CD4-positive, CD25-positive, alpha-beta regulatory T cell (primary cell): ENCODE measurements at regions not wholly inside any gene's neighbourhood (a gene's known extent, or its start where the extent isn't known, plus 50 kb on each side); places are given as distances from the start of the nearest gene placed in this dataset.
A peak's percentile ranks its signal among the peaks of the same experiment; 100 is the strongest.
"Not testable (repeated sequence)": the region's sequence is repeated elsewhere in the genome, so short reads cannot be mapped to it uniquely, and the experiment has no call there.

Experiments
- ATAC-seq, 2 donors: fragments of 150-1000 bp; cut with Tn5 transposase; one replicate each; pipeline ENCODE4 v1.10.0; 2021; ENCODE audit warnings: low read depth in 2 of 2, moderate number of reproducible peaks in 2 of 2, moderate library complexity in 1 of 2
- DNase-seq, 3 donors: peaks; one replicate each; pipeline versions ENCODE4 v3.0.0 to v3.0.0-alpha.2; 2012 to 2022; ENCODE audit warnings: mixed read lengths in 1 of 3
- H3K27ac ChIP-seq: one replicate; pipeline ENCODE4 v1.7.0; 2013; ENCODE audit warnings: mild to moderate bottlenecking, low read length; ENCODE audit not compliant: insufficient read depth, poor library complexity, severe bottlenecking
- H3K27me3 ChIP-seq: one replicate; pipeline ENCODE4 v1.7.0; 2013; ENCODE audit warnings: low read length; ENCODE audit not compliant: control insufficient read depth, insufficient read depth
- H3K36me3 ChIP-seq: one replicate; pipeline ENCODE4 v1.7.0; 2013; ENCODE audit warnings: mild to moderate bottlenecking, low read length, moderate library complexity; ENCODE audit not compliant: control insufficient read depth, insufficient read depth
- H3K4me1 ChIP-seq: 2 replicates; pipeline ENCODE4 v1.7.0; 2013; ENCODE audit warnings: mild to moderate bottlenecking, low read length; ENCODE audit not compliant: insufficient read depth, control insufficient read depth, poor library complexity, severe bottlenecking
- H3K4me3 ChIP-seq: one replicate; pipeline ENCODE4 v1.7.0; 2013; ENCODE audit warnings: low read depth, mild to moderate bottlenecking, low read length, moderate library complexity
- H3K9me3 ChIP-seq, 2 experiments: 1 replicate in 1 of 2; 2 replicates in 1 of 2; pipeline ENCODE4 v1.7.0; 2013; ENCODE audit warnings: low read length in 2 of 2, mild to moderate bottlenecking in 1 of 2, moderate library complexity in 1 of 2; ENCODE audit not compliant: control insufficient read depth in 2 of 2
- H3K27ac Mint-ChIP-seq, 3 donors: one replicate each; pipeline ENCODE4 v1.8.0; 2020 to 2022; ENCODE audit warnings: mild to moderate bottlenecking in 3 of 3, mixed read lengths in 3 of 3, moderate library complexity in 2 of 3
- H3K27me3 Mint-ChIP-seq: one replicate; pipeline ENCODE4 v1.8.0; 2022; ENCODE audit warnings: mild to moderate bottlenecking, mixed read lengths
- H3K36me3 Mint-ChIP-seq: one replicate; pipeline ENCODE4 v1.8.0; 2020; ENCODE audit warnings: mixed read lengths
- H3K4me1 Mint-ChIP-seq, 4 donors: one replicate each; pipeline ENCODE4 v1.8.0; 2020 to 2022; ENCODE audit warnings: mixed read lengths in 4 of 4, mild to moderate bottlenecking in 1 of 4
- H3K4me3 Mint-ChIP-seq, 4 donors: one replicate each; pipeline ENCODE4 v1.8.0; 2020 to 2022; ENCODE audit warnings: mild to moderate bottlenecking in 4 of 4, mixed read lengths in 4 of 4, moderate library complexity in 3 of 4
- H3K9me3 Mint-ChIP-seq, 7 donors: one replicate each; pipeline ENCODE4 v1.8.0; 2020 to 2022; ENCODE audit warnings: mixed read lengths in 7 of 7, mild to moderate bottlenecking in 3 of 7, moderate library complexity in 2 of 7

- no peaks in the 10 kb centered on the region for H3K27me3 ChIP-seq
- H3K27ac ChIP-seq, result no peak overlapping the region
- H3K4me3 ChIP-seq, result no peak overlapping the region
- DNase-seq, result no peak
- ATAC-seq, result no peak
- H3K4me3 Mint-ChIP-seq, result no peak overlapping the region
- peaks cover 0 to 7% (median 2%) of the 10 kb centered on the region in 4 donors for H3K4me1 Mint-ChIP-seq
- no peaks in the 10 kb centered on the region for H3K4me1 ChIP-seq
- peaks cover 20% of the 10 kb centered on the region for H3K27me3 Mint-ChIP-seq
- H3K9me3 ChIP-seq, result no peaks in the 10 kb centered on the region
- no peaks in the 10 kb centered on the region for H3K36me3 ChIP-seq
- H3K9me3 Mint-ChIP-seq, result no peaks in the 10 kb centered on the region
- H3K36me3 Mint-ChIP-seq, result no peaks in the 10 kb centered on the region
- H3K27ac Mint-ChIP-seq, result peak overlapping the region in 1 of 3 donors; percentile 7
Observed at GRCh38 chr17:37820995-37821713, 76.3 kb upstream of the HNF1B start.

GRCh38 chr17:37820313-37820994 is 75.6 kb upstream of the HNF1B start:
- H3K9me3 ChIP-seq, result no peaks in the 10 kb centered on the region
- Mint-ChIP-seq H3K4me3 (no peak overlapping the region), H3K4me1 (peaks cover 0 to 7% (median 2%) of the 10 kb centered on the region in 4 donors), H3K27ac (peak overlapping the region in 1 of 3 donors; percentile 7), H3K27me3 (peaks cover 26% of the 10 kb centered on the region), H3K9me3 (no peaks in the 10 kb centered on the region), H3K36me3 (no peaks in the 10 kb centered on the region)
- H3K27me3 ChIP-seq, result peaks cover 2% of the 10 kb centered on the region
- H3K4me3 ChIP-seq, result no peak overlapping the region
- ATAC-seq, result no peak
- no peaks in the 10 kb centered on the region for H3K4me1 ChIP-seq
- no peaks in the 10 kb centered on the region for H3K36me3 ChIP-seq
- peak in 1 of 3 donors; percentile 28 for DNase-seq
- no peak overlapping the region for H3K27ac ChIP-seq

GRCh38 chr17:37818689-37819088 is 73.8 kb upstream of the HNF1B start:
- H3K4me3 Mint-ChIP-seq, result no peak overlapping the region

GRCh38 chr17:37816950-37817349 is 72.1 kb upstream of the HNF1B start:
- peaks cover 41% of the 10 kb centered on the region for H3K27me3 Mint-ChIP-seq
- H3K4me3 ChIP-seq, result no peak overlapping the region
- ATAC-seq (no peak), DNase-seq (no peak)
- peaks cover 8% of the 10 kb centered on the region for H3K27me3 ChIP-seq
- H3K4me3 Mint-ChIP-seq, result no peak overlapping the region
- no peaks in the 10 kb centered on the region for H3K36me3 ChIP-seq
- no peak overlapping the region for H3K27ac ChIP-seq
- H3K36me3 Mint-ChIP-seq, result no peaks in the 10 kb centered on the region
- H3K9me3 Mint-ChIP-seq, result no peaks in the 10 kb centered on the region
- no peaks in the 10 kb centered on the region for H3K4me1 ChIP-seq
- H3K27ac Mint-ChIP-seq, result no peak overlapping the region
- peaks cover 0 to 7% (median 2%) of the 10 kb centered on the region in 4 donors for H3K4me1 Mint-ChIP-seq
- no peaks in the 10 kb centered on the region for H3K9me3 ChIP-seq

More at GRCh38 chr17:37818689-37819088, 73.8 kb upstream of the HNF1B start:
- ATAC-seq, result no peak
- no peak overlapping the region for H3K27ac Mint-ChIP-seq
- no peak overlapping the region for H3K4me3 ChIP-seq
- H3K27me3 Mint-ChIP-seq, result peaks cover 32% of the 10 kb centered on the region
- no peaks in the 10 kb centered on the region for H3K9me3 Mint-ChIP-seq
- peaks cover 3% of the 10 kb centered on the region for H3K27me3 ChIP-seq
- H3K4me1 ChIP-seq, result no peaks in the 10 kb centered on the region
- no peaks in the 10 kb centered on the region for H3K36me3 Mint-ChIP-seq
- no peaks in the 10 kb centered on the region for H3K36me3 ChIP-seq
- H3K9me3 ChIP-seq, result no peaks in the 10 kb centered on the region
- no peak for DNase-seq
- H3K4me1 Mint-ChIP-seq, result peaks cover 0 to 7% (median 2%) of the 10 kb centered on the region in 4 donors
- no peak overlapping the region for H3K27ac ChIP-seq

- no peaks in the 10 kb centered on the region for H3K9me3 Mint-ChIP-seq
Observed at GRCh38 chr17:37815536-37815935, 70.7 kb upstream of the HNF1B start.

GRCh38 chr17:37813751-37814150 is 68.9 kb upstream of the HNF1B start:
- Mint-ChIP-seq H3K4me1 (peaks cover 0 to 4% (median 0%) of the 10 kb centered on the region in 4 donors), H3K9me3 (no peaks in the 10 kb centered on the region), H3K36me3 (no peaks in the 10 kb centered on the region), H3K27me3 (peaks cover 40% of the 10 kb centered on the region), H3K27ac (no peak overlapping the region), H3K4me3 (no peak overlapping the region)
- Histone ChIP-seq H3K27ac (no peak overlapping the region), H3K9me3 (no peaks in the 10 kb centered on the region), H3K4me1 (no peaks in the 10 kb centered on the region), H3K4me3 (no peak overlapping the region), H3K27me3 (peaks cover 14% of the 10 kb centered on the region), H3K36me3 (no peaks in the 10 kb centered on the region)
- DNase-seq, result no peak
- no peak for ATAC-seq

More at GRCh38 chr17:37815536-37815935, 70.7 kb upstream of the HNF1B start:
- no peak overlapping the region for H3K4me3 Mint-ChIP-seq
- H3K27me3 ChIP-seq, result peaks cover 12% of the 10 kb centered on the region
- H3K36me3 ChIP-seq, result no peaks in the 10 kb centered on the region
- no peak for ATAC-seq
- DNase-seq, result no peak
- no peak overlapping the region for H3K27ac ChIP-seq
- H3K27me3 Mint-ChIP-seq, result peaks cover 40% of the 10 kb centered on the region
- no peaks in the 10 kb centered on the region for H3K36me3 Mint-ChIP-seq
- no peak overlapping the region for H3K4me3 ChIP-seq
- H3K9me3 ChIP-seq, result no peaks in the 10 kb centered on the region
- H3K4me1 ChIP-seq, result no peaks in the 10 kb centered on the region
- no peak overlapping the region for H3K27ac Mint-ChIP-seq
- H3K4me1 Mint-ChIP-seq, result peaks cover 0 to 6% (median 2%) of the 10 kb centered on the region in 4 donors

- H3K4me3 Mint-ChIP-seq, ATAC-seq, H3K36me3 ChIP-seq, H3K4me1 Mint-ChIP-seq, H3K27ac Mint-ChIP-seq, H3K9me3 Mint-ChIP-seq, H3K27ac ChIP-seq, H3K4me3 ChIP-seq, H3K9me3 ChIP-seq, H3K36me3 Mint-ChIP-seq, H3K4me1 ChIP-seq, DNase-seq: not testable (repeated sequence)
- peaks cover 32% of the 10 kb centered on the region for H3K27me3 Mint-ChIP-seq
- peaks cover 11% of the 10 kb centered on the region for H3K27me3 ChIP-seq
Observed at GRCh38 chr17:37808846-37809245, 64.0 kb upstream of the HNF1B start.
